H1 (cell line): ENCODE measurements at regions not wholly inside any gene's neighbourhood (a gene's known extent, or its start where the extent isn't known, plus 50 kb on each side); places are given as distances from the start of the nearest gene placed in this dataset.

ENCODE experiments used
- CTCF ChIA-PET: fragments of 300-600 bp; sonication (Branson Sonifier 250); formaldehyde crosslinking; loops from one replicate; lab custom pipeline; 2021; ENCODE audit not compliant: partially characterized antibody; lab: Charles Lee
- POLR2A ChIA-PET: fragments of 300-600 bp; sonication (Branson Sonifier 250); formaldehyde crosslinking; loops from one replicate; lab custom pipeline; 2021; ENCODE audit warnings: inconsistent platforms; ENCODE audit not compliant: partially characterized antibody; lab: Charles Lee
- DNase-seq, 2 experiments: peaks; one replicate each; pipeline versions ENCODE4 v3.0.0 to v3.0.0-alpha.2; 2010 to 2022; ENCODE audit warnings: low spot score in 2 of 2, low read depth in 1 of 2, mixed read lengths in 1 of 2
- FAIRE-seq: peaks from 2 replicates; lab custom pipeline; 2011; peaks lifted over from hg19 to GRCh38; lab: Jason Lieb, UNC
- H2AFZ ChIP-seq: 2 replicates; pipeline ENCODE4 v1.8.1; 2012; ENCODE audit warnings: low read length, inconsistent platforms
- H2AK5ac ChIP-seq: 2 replicates; pipeline ENCODE4 v1.6.1; 2013; ENCODE audit warnings: low read depth, low read length
- H2BK120ac ChIP-seq: replicated peaks from 2 replicates; pipeline ENCODE3; 2013; ENCODE audit warnings: low read depth, low read length, inconsistent platforms
- H2BK12ac ChIP-seq: 2 replicates; pipeline ENCODE4 v1.6.1; 2013; ENCODE audit warnings: low read depth, low read length
- H2BK15ac ChIP-seq: 2 replicates; pipeline ENCODE4 v1.6.1; 2013; ENCODE audit warnings: low read length
- H2BK20ac ChIP-seq: 2 replicates; pipeline ENCODE4 v1.6.1; 2013; ENCODE audit warnings: low read length
- H2BK5ac ChIP-seq: 2 replicates; pipeline ENCODE4 v1.6.1; 2013; ENCODE audit warnings: low read depth, low read length
- H3K14ac ChIP-seq: 2 replicates; pipeline ENCODE4 v1.6.1; 2013; ENCODE audit warnings: inconsistent platforms; ENCODE audit not compliant: insufficient read length
- H3K18ac ChIP-seq: 2 replicates; pipeline ENCODE4 v1.6.1; 2013; ENCODE audit warnings: low read length; ENCODE audit errors: extremely low read depth
- H3K23ac ChIP-seq: 2 replicates; pipeline ENCODE4 v1.6.1; 2013; ENCODE audit warnings: inconsistent platforms; ENCODE audit not compliant: insufficient read length
- H3K23me2 ChIP-seq: 2 replicates; pipeline ENCODE4 v1.6.1; 2013; ENCODE audit warnings: low read depth, low read length
- H3K27ac ChIP-seq: 2 replicates; pipeline ENCODE4 v1.6.1; 2011; ENCODE audit warnings: low read depth, low read length, inconsistent platforms
- H3K27me3 ChIP-seq, 4 experiments: replicated peaks in 1 of 4; 1 replicate in 1 of 4; 2 replicates in 3 of 4; pipeline versions ENCODE4 v1.6.1 to v1.8.1; 2011 to 2013; ENCODE audit warnings: low read length in 3 of 4, mild to moderate bottlenecking in 3 of 4, inconsistent platforms in 2 of 4, mixed read lengths in 2 of 4, moderate library complexity in 1 of 4; ENCODE audit not compliant: control insufficient read depth in 3 of 4, insufficient read depth in 3 of 4; ENCODE audit errors: extremely low read depth in 1 of 4
- H3K36me3 ChIP-seq, 4 experiments: 2 replicates each; pipeline versions ENCODE4 v1.6.1 to v1.8.1; 2011 to 2013; ENCODE audit warnings: mild to moderate bottlenecking in 4 of 4, low read length in 3 of 4, moderate library complexity in 2 of 4, control low read depth in 1 of 4, inconsistent platforms in 1 of 4; ENCODE audit not compliant: insufficient read depth in 4 of 4, control insufficient read depth in 2 of 4
- H3K4ac ChIP-seq: replicated peaks from 2 replicates; pipeline ENCODE3; 2013; ENCODE audit warnings: low read length, low read depth, mixed read lengths, inconsistent platforms; ENCODE audit not compliant: insufficient read length
- H3K4me1 ChIP-seq, 4 experiments: replicated peaks in 1 of 4; 1 replicate in 1 of 4; 2 replicates in 3 of 4; pipeline versions ENCODE4 v1.6.1 to v1.8.1; 2011 to 2013; ENCODE audit warnings: low read length in 3 of 4, inconsistent platforms in 2 of 4, mixed read lengths in 1 of 4; ENCODE audit not compliant: insufficient read depth in 4 of 4, control insufficient read depth in 3 of 4
- H3K4me2 ChIP-seq, 2 experiments: 2 replicates each; pipeline versions ENCODE4 v1.6.1 to v1.8.1; 2011 to 2013; ENCODE audit warnings: low read depth in 2 of 2, low read length in 2 of 2, control low read depth in 1 of 2, inconsistent platforms in 1 of 2, mild to moderate bottlenecking in 1 of 2; ENCODE audit not compliant: insufficient read depth in 1 of 2
- H3K4me3 ChIP-seq, 4 experiments: fragments of 200-600, 300-600 bp in 1 of 4; sonication (generic), shearing (Covaris generic), sonication (Bioruptor Twin) in 1 of 4; 2 replicates each; pipeline versions ENCODE4 v1.5.1 to v1.8.1; 2011 to 2016; ENCODE audit warnings: low read length in 4 of 4, low read depth in 3 of 4, control low read depth in 2 of 4, inconsistent platforms in 2 of 4, mild to moderate bottlenecking in 2 of 4, mixed read lengths in 1 of 4, moderate library complexity in 1 of 4; ENCODE audit not compliant: insufficient read depth in 2 of 4; ENCODE audit errors: extremely low read depth in 1 of 4
- H3K56ac ChIP-seq: replicated peaks from 2 replicates; pipeline ENCODE3; 2013; ENCODE audit warnings: low read depth, mild to moderate bottlenecking, mixed read lengths, low read length, inconsistent platforms; ENCODE audit not compliant: insufficient read length
- H3K79me1 ChIP-seq: 2 replicates; pipeline ENCODE4 v1.6.1; 2013; ENCODE audit warnings: low read depth, low read length, control low read depth
- H3K79me2 ChIP-seq, 2 experiments: 2 replicates each; pipeline versions ENCODE4 v1.6.1 to v1.8.1; 2012 to 2013; ENCODE audit warnings: low read length in 2 of 2, mild to moderate bottlenecking in 2 of 2, inconsistent platforms in 1 of 2; ENCODE audit not compliant: insufficient read depth in 2 of 2, control insufficient read depth in 1 of 2
- H3K9ac ChIP-seq, 4 experiments: replicated peaks in 1 of 4; 1 replicate in 1 of 4; 2 replicates in 3 of 4; pipeline versions ENCODE4 v1.6.1 to v1.8.1; 2011 to 2013; ENCODE audit warnings: low read depth in 3 of 4, low read length in 3 of 4, control low read depth in 2 of 4, mild to moderate bottlenecking in 2 of 4, moderate library complexity in 2 of 4, inconsistent platforms in 1 of 4; ENCODE audit errors: extremely low read depth in 1 of 4
- H3K9me3 ChIP-seq, 2 experiments: 2 replicates each; pipeline versions ENCODE4 v1.6.1 to v1.8.1; 2012 to 2013; ENCODE audit warnings: mild to moderate bottlenecking in 2 of 2, moderate library complexity in 2 of 2, control low read depth in 1 of 2, inconsistent platforms in 1 of 2, low read depth in 1 of 2, low read length in 1 of 2, mixed read lengths in 1 of 2; ENCODE audit not compliant: insufficient read depth in 2 of 2
- H4K20me1 ChIP-seq, 2 experiments: replicated peaks in 1 of 2; 2 replicates each; pipeline versions ENCODE3 to v1.8.1; 2011 to 2013; ENCODE audit warnings: inconsistent platforms in 2 of 2, low read length in 2 of 2, mild to moderate bottlenecking in 1 of 2; ENCODE audit not compliant: insufficient read depth in 2 of 2, control insufficient read depth in 1 of 2
- H4K5ac ChIP-seq: 2 replicates; pipeline ENCODE4 v1.6.1; 2013; ENCODE audit warnings: low read length, low read depth, mixed read lengths, inconsistent platforms; ENCODE audit not compliant: insufficient read length
- H4K8ac ChIP-seq: 2 replicates; pipeline ENCODE4 v1.8.0; 2013; ENCODE audit warnings: mild to moderate bottlenecking, moderate library complexity, low read length, inconsistent platforms; ENCODE audit not compliant: insufficient read depth; ENCODE audit errors: extremely low read depth
- H4K91ac ChIP-seq: replicated peaks from 2 replicates; pipeline ENCODE3; 2013; ENCODE audit warnings: low read length, mixed read lengths, inconsistent platforms; ENCODE audit not compliant: insufficient read length
- CBX8 ChIP-seq: fragments of 300-800, 300-1000 bp; sonication (generic); IDR thresholded peaks from 2 replicates; pipeline ENCODE4 v1.7.1; 2016; ENCODE audit warnings: low read depth, low read length, borderline replicate concordance
- GABPA ChIP-seq: IDR thresholded peaks from 2 replicates; pipeline ENCODE4 v1.6.1; 2011; ENCODE audit warnings: mild to moderate bottlenecking, low read length, moderate library complexity, borderline replicate concordance; ENCODE audit not compliant: insufficient read depth
- HDAC2 ChIP-seq, 2 experiments: fragments of 300-600 bp in 1 of 2; sonication (generic) in 1 of 2; IDR thresholded peaks; 2 replicates each; pipeline ENCODE4 v1.6.1; 2011 to 2012; ENCODE audit warnings: low read depth in 2 of 2, low read length in 2 of 2, mild to moderate bottlenecking in 2 of 2, moderate library complexity in 2 of 2, borderline replicate concordance in 1 of 2, inconsistent platforms in 1 of 2
- JUN ChIP-seq: IDR thresholded peaks from 2 replicates; pipeline ENCODE4 v1.6.1; 2011; ENCODE audit warnings: low read depth, mild to moderate bottlenecking, improper control_type of control experiment, low read length
- KDM5A ChIP-seq: fragments of 200-600 bp; IDR thresholded peaks from 2 replicates; pipeline ENCODE4 v1.7.1; 2012; ENCODE audit warnings: mild to moderate bottlenecking, low read length, inconsistent platforms, mixed read lengths
- NANOG ChIP-seq: IDR thresholded peaks from 2 replicates; pipeline ENCODE4 v1.6.1; 2011; ENCODE audit warnings: low read length, low read depth, mild to moderate bottlenecking, inconsistent platforms; ENCODE audit not compliant: insufficient read depth, poor library complexity, severe bottlenecking
- POLR2A ChIP-seq, 2 experiments: IDR thresholded peaks; 1 replicate in 1 of 2; 2 replicates in 1 of 2; pipeline ENCODE4 v1.6.1; 2011; ENCODE audit warnings: low read depth in 2 of 2, low read length in 2 of 2, mild to moderate bottlenecking in 2 of 2; ENCODE audit errors: control extremely low read depth in 1 of 2
- POU5F1 ChIP-seq: IDR thresholded peaks from 2 replicates; pipeline ENCODE4 v1.6.1; 2011; ENCODE audit warnings: low read depth, mild to moderate bottlenecking, low read length, moderate library complexity
- RFX5 ChIP-seq: IDR thresholded peaks from 2 replicates; pipeline ENCODE4 v1.6.1; 2011; ENCODE audit warnings: low read depth, low read length, improper control_type of control experiment, borderline replicate concordance
- RNF2 ChIP-seq: fragments of 200-900, 300-1000 bp; sonication (generic); IDR thresholded peaks from 2 replicates; pipeline ENCODE4 v1.7.1; 2016; ENCODE audit warnings: borderline replicate concordance, low read depth, mild to moderate bottlenecking, antibody characterized with exemption, low read length; ENCODE audit not compliant: poor library complexity, severe bottlenecking; ENCODE audit errors: missing control alignments
- SAP30 ChIP-seq: fragments of 300-600 bp; sonication (generic); IDR thresholded peaks from 2 replicates; pipeline ENCODE4 v1.7.1; 2012; ENCODE audit warnings: low read length, moderate library complexity, mild to moderate bottlenecking, inconsistent platforms; ENCODE audit not compliant: insufficient read depth, insufficient replicate concordance
- SIN3A ChIP-seq, 2 experiments: IDR thresholded peaks in 1 of 2; conservative IDR thresholded peaks in 1 of 2; 2 replicates each; pipeline ENCODE4 v1.6.1; 2011 to 2012; ENCODE audit warnings: low read length in 2 of 2, improper control_type of control experiment in 1 of 2, low read depth in 1 of 2, mild to moderate bottlenecking in 1 of 2
- SIX5 ChIP-seq: IDR thresholded peaks from 2 replicates; pipeline ENCODE4 v1.6.1; 2011; ENCODE audit warnings: mild to moderate bottlenecking, low read depth, low read length
- SP1 ChIP-seq: IDR thresholded peaks from 2 replicates; pipeline ENCODE4 v1.6.1; 2011; ENCODE audit warnings: low read depth, low read length

- no peak for TF ChIP-seq KDM5A
Measured at GRCh38 chr3:63746211-63746610, 72.9 kb upstream of the C3orf49 start (continued).

- no peaks in the 10 kb centered on the region for H3K27me3 ChIP-seq
- H3K79me1 ChIP-seq = no peaks in the 10 kb centered on the region
- no peaks in the 10 kb centered on the region for H3K79me2 ChIP-seq
- no peak overlapping the region for H4K8ac ChIP-seq
- H3K4ac ChIP-seq = no peak overlapping the region
- H3K18ac ChIP-seq = no peak overlapping the region
- H2AK5ac ChIP-seq = no peak overlapping the region
- no peak overlapping the region for H3K23ac ChIP-seq
- H3K4me2 ChIP-seq = no peak overlapping the region
- H4K20me1 ChIP-seq = no peaks in the 10 kb centered on the region
- no peak overlapping the region for H2BK12ac ChIP-seq
- no peak overlapping the region for H2BK20ac ChIP-seq
- CTCF ChIA-PET = interaction anchor here (0.6 kb wide), 1 partner anchor 9 kb away, joined by 3 read pairs; no protein-coding TSS in a partner anchor
- H3K56ac ChIP-seq = no peak overlapping the region
- H2BK15ac ChIP-seq = no peak overlapping the region
- no peak overlapping the region for H3K4me3 ChIP-seq
- POLR2A ChIA-PET = no interaction called here
- H3K4me1 ChIP-seq = no peaks in the 10 kb centered on the region
- H3K14ac ChIP-seq = no peak overlapping the region
- no peak overlapping the region for H2BK120ac ChIP-seq
- H4K91ac ChIP-seq = no peak overlapping the region
- H2BK5ac ChIP-seq = no peak overlapping the region
- H3K27ac ChIP-seq = no peak overlapping the region
- DNase-seq (no peak), FAIRE-seq (no peak)
- H3K9ac ChIP-seq = no peak overlapping the region
- H3K9me3 ChIP-seq = no peaks in the 10 kb centered on the region
- H3K23me2 ChIP-seq = no peaks in the 10 kb centered on the region
- no peak overlapping the region for H2AFZ ChIP-seq
- no peak overlapping the region for H4K5ac ChIP-seq
- no peaks in the 10 kb centered on the region for H3K36me3 ChIP-seq
- TF ChIP-seq SP1 = no peak
- TF ChIP-seq JUN = no peak
- TF ChIP-seq POU5F1 = no peak
- no peak for TF ChIP-seq SIN3A (conservative IDR thresholded peaks at IDR 0.05 in 1 of 2, IDR thresholded peaks at IDR 0.05 in 1 of 2; ENCODE audit: low read depth in 1 of 2, low read length in 2 of 2)
- TF ChIP-seq GABPA = no peak
- TF ChIP-seq HDAC2 (IDR thresholded peaks at IDR 0.05; ENCODE audit: borderline replicate concordance in 1 of 2, low read depth in 2 of 2, low read length in 2 of 2) = no peak
- TF ChIP-seq RFX5 = no peak
- TF ChIP-seq SAP30 = no peak
- TF ChIP-seq CBX8 = no peak
- TF ChIP-seq POLR2A (IDR thresholded peaks at IDR 0.05; ENCODE audit: control extremely low read depth in 1 of 2, low read depth in 2 of 2, low read length in 2 of 2) = no peak
- no peak for TF ChIP-seq NANOG
- no peak for TF ChIP-seq SIX5
- TF ChIP-seq RNF2 = no peak
Measured at GRCh38 chr3:63751459-63751858, 67.6 kb upstream of the C3orf49 start.
